Stimulated activated CD8-positive, alpha-beta memory T cell treated with anti-CD3 and anti-CD28 coated beads, Interleukin-7, amount 100 ng/mL, for 48 hours (primary cell): ENCODE measurements at regions not wholly inside any gene's neighbourhood (a gene's known extent, or its start where the extent isn't known, plus 50 kb on each side); places are given as distances from the start of the nearest gene placed in this dataset.

Source experiments
- DNase-seq, 2 donors: peaks; one replicate each; pipeline ENCODE4 v3.0.0-alpha.2; 2020; ENCODE audit warnings: low read depth in 1 of 2; ENCODE audit errors: extremely low read depth in 1 of 2

DNA sequence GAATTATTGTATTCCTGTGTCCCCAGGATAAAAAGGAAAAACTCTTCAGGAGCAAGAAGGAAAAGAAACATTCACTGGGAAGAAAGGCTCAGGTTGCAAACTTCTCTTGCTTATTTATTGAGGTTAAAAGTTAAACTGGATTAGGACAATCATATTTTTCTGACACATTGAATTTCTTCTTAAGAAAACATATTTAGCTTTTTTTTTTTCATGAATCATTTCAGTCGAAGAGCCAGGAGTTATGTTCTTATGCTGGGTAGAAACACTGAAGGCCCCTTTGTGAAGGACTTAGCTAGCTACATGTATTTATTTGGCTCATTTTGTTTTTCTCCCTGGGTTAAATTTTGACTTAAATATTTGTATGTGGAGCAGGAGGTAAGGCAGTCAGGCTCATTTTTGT, 434.0 kb downstream of the KLF5 start:
- DNase-seq: no peak

GRCh38 chr13:73482556-73482955, 423.8 kb downstream of the KLF5 start:
- DNase-seq: no peak

DNA sequence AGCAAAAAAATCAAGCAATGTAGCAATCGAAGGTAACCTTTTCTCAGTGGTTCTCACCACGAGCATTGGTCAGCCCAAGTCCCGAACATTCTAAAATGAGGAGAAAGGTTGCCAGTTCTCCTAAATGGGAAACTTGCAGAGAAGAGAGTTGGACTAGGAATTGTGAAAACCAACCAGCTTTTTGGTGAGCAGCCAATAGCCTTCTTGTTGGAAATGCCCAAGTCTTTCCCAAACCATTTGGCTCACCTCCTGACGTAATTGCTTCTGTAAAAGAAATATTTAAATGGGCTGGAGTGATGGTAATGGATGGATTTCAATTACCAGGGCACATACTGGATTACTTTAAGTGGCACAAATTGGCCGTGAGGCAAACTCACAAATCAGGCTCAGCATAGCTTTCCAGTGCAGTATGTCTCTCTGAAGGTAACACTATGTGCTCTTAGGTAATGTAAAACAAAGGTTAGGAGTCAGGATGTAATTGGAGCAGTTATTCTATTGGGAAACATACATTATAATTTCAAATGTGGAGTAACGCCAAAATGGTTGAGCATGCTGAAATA, 423.2 kb downstream of the KLF5 start:
- DNase-seq: no peak

GRCh38 chr13:73480779-73481559, 422.2 kb downstream of the KLF5 start:
- DNase-seq: no peak

GRCh38 chr13:73479856-73480255, 421.1 kb downstream of the KLF5 start:
- no peak for DNase-seq

GRCh38 chr13:73479351-73479750, 420.5 kb downstream of the KLF5 start:
- no peak for DNase-seq

GRCh38 chr13:73477441-73477840, 418.6 kb downstream of the KLF5 start:
- DNase-seq: no peak

DNA sequence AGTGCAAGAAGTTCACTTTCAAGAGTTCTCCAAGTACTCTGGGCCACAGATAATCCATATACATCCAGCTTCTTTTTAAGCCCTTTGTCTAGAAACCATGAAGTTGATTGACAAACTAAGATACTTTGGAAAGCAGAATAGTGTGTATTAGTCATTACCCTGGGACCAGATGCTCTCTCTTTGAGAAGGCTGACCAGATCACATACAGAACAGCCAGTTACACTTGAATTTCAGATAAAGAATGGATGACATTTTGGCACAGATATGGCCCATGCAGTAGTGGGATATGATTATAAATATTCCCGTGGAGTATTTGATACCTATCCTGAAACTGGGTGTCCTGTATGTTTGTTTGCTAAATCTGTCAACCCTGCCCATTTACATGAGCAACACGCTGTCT, 414.2 kb downstream of the KLF5 start:
- no peak for DNase-seq

DNA sequence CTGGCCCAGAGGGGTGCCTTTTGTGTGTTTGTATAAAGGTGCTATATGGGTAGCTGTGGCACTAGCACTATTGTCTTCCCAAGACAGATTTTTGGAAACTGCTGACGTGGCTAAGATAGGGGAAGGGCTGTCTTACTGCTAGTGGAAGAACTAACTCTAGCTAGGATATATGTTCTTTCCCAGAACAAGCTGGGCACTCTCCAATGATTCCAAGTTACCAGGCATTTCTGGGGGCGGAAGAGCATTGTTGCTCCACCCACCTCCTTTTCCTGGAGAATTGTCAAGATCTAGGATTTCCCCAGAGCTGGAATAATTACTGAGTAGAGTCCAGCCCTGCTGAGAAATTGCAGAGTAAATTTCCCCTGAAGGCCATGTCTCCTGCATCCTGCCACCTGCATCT, 408.3 kb downstream of the KLF5 start:
- DNase-seq: no peak

DNA sequence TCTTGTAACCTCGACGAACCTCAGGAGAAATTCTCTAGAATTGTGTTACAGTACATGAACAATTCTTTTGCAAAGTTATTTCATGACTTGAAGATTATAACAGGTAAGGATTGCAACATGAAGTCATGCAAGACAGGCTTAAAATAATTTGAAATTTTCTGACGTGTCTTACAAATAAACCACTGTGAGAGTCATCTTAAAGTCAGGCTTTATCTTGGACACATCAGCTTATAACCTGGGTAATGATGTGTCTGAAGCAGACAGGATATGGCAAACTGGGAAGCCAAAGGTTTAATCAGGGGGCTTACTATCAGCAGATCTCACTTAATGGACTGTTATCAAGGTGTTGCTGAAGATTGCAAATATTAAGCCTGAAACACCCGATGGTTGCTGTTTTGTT, 407.8 kb downstream of the KLF5 start:
- DNase-seq: no peak

- DNase-seq: no peak
These were observed 406.8 kb downstream of the KLF5 start for GRCh38 chr13:73465617-73465971.

DNA sequence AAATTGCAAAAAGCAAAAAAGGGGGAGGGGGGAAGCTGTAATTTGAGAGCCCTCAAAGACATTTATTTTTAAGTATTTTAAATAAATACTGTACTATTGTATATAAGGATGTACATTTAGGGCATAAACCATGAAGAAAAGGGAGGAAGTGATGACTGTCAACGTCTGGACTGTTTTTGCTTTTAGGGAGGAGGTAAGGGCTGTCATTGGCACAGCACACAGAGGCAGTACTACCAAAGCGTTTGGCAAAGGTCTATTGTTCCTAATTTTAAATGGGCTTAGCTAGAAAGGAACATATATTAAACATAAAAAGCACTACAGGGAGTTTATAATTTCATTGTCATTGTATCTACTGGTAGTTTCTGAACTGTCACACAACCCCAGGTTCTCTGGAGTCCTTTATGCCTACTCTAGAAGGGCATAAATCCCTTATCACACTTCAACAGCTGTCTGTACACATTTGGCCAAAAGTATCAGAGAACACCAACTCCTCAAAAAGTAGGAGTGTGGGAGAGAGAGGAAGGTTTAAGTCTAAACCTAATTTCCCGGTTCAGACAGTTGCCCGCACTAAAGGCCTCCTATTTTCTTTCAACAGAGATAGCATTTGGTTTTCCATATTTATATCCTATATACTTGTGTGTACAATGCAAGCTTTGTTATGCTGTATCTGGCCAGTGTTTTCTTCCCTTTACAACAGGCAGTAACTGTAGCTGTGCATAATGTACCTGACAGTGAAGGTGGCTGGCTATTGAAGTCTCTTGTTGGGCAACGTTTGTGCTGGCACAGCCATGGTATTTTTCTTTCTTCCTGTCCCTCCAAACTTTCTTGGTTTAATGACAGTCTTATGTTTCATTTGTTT, 406.2 kb downstream of the KLF5 start:
- DNase-seq: no peak

DNA sequence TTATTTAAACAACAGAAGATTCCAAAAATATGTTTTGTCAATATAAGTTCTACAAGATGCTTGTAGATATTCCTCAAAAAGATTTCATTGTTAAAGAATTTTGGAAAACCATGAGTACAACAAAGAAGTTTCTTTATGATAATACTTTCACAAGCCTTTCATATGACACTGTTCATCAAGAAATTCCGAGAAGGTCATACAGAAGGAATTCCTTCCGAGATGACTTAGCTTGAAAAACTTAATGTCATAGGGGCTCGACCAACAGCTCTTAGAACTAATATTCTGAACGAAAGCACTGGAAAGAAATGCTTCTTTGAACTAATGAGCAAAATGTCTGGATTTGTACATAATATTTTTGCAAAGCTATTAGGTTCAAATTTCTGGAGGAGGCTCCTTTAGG, 403.4 kb downstream of the KLF5 start:
- no peak for DNase-seq

- DNase-seq: no peak
These were observed 392.6 kb downstream of the KLF5 start for GRCh38 chr13:73451221-73452029.

GRCh38 chr13:73450583-73450982, 391.8 kb downstream of the KLF5 start:
- DNase-seq: no peak

- DNase-seq: no peak
These were observed 390.4 kb downstream of the KLF5 start for GRCh38 chr13:73449252-73449651.

DNA sequence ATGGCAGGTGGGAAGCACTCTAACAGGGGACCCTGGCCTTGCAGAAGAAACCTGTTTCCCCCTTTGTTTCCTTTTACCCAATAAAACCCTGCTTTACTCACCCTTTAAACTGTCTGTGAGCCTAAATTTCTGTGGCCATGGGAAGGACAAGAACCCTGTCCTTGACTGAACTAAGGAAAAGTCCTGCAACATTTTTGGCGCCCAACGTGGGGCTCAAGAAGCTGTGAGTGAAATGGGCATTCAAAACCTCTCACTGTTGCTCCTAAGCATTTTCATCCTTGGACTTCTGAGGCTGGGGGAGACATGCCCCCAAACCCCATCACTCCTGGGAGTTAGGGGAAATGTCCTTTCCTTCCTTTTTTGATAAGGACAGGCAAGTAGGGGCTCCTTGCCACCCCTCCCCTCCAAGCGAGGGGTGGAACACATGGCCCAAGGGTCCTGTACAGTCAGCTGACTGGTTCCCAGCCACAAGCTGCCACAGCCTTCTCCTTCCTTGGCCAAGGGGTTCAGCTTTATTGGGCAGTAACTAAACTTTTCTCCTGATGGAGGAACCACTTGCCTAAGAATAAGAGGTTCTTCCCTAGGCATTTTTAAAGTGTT, 381.6 kb downstream of the KLF5 start:
- no peak for DNase-seq

DNA sequence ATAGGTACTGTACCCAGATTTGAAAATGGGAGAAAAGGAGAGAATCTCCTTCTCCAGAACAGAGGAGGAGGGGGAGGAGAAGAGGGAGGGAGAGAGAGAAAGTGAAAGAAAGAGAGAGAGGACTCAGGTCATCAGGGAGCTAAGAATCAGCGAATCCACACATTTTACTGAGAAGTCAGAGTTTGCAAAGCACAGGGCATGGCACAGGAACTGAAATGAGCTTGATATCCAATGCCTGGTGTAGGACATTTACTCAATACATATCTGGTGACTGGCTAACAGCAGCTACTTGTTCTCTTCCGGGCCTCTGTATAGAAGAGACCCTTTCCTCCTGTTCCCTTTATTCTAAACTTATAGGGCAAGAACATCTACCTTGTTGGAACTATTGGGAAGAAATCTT, 375.1 kb downstream of the KLF5 start:
- DNase-seq: no peak

DNA sequence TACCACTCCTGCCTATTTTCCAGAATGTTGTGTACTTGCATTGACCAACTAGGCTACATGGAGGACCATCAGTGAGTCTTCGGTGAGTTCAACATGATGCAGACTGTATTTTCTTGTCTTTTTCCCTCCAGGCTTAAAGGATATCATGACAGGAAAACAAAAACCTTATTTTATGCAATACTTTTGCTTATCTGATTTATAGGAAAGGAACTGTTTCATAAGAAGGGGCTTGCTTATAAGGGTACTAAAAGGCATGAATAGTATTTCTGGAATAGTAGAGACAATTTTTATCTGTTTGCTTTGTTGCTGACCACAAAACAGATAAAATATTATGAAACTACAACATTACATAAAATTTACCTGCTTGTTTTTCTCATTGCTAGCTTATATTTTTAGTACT, 374.7 kb downstream of the KLF5 start:
- DNase-seq: no peak

- DNase-seq: no peak
These were observed 370.9 kb downstream of the KLF5 start for GRCh38 chr13:73429701-73430100.

DNA sequence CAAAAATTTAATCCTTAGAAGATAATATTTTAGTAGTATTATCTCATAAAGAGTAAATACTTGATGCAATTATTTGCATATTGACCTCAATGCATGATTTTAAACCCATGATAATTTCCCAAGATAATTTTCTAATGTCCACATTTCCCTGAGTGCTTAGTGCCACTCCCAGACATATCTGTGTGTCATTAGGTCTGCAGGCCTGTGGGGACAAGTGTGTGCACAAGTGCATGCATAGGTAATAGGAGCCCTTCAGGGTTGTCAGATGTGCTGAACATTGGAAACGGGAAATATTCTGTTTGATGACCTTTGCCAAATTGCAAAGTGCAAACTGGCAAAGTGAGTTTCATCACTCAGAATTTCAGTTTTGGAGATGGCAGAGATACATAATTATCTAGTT, 369.9 kb downstream of the KLF5 start:
- DNase-seq: no peak
